Endothelial cell of umbilical vein (primary cell): ENCODE measurements at regions not wholly inside any gene's neighbourhood (a gene's known extent, or its start where the extent isn't known, plus 50 kb on each side); places are given as distances from the start of the nearest gene placed in this dataset.

ENCODE experiments used
- BruUV-seq: library from RNA; stranded (reverse); fragments of 400-500 nt; replicated peaks from 2 replicates; lab custom pipeline; 2021; lab: Mats Ljungman, UMichigan
- CTCF ChIA-PET: fragments of 300-600, 350-600 bp; sonication (Branson Sonifier 250); formaldehyde crosslinking; loops from one replicate; lab custom pipeline; 2021; ENCODE audit warnings: antibody characterized with exemption, inconsistent platforms; lab: Charles Lee
- POLR2A ChIA-PET: fragments of 300-600, 350-600 bp; sonication (Branson Sonifier 250); formaldehyde crosslinking; loops from one replicate; lab custom pipeline; 2021; ENCODE audit warnings: antibody characterized with exemption, inconsistent platforms; lab: Charles Lee
- DNase-seq: peaks from one replicate; pipeline ENCODE4 v3.0.0-alpha.2; 2011; ENCODE audit warnings: low read depth, low spot score
- FAIRE-seq: peaks from 2 replicates; lab custom pipeline; 2011; peaks lifted over from hg19 to GRCh38; lab: Jason Lieb, UNC
- H2AFZ ChIP-seq: 2 replicates; pipeline ENCODE4 v1.6.0; 2012; ENCODE audit warnings: low read depth, low read length, control low read depth, inconsistent platforms
- H3K27ac ChIP-seq: 2 replicates; pipeline ENCODE4 v1.5.1; 2011; ENCODE audit warnings: low read depth, mild to moderate bottlenecking, control low read depth, low read length, moderate library complexity; ENCODE audit not compliant: insufficient read depth
- H3K27me3 ChIP-seq, 2 experiments: 2 replicates each; pipeline versions ENCODE4 v1.6.0 to v1.6.1; 2011; ENCODE audit warnings: low read length in 2 of 2, mixed read lengths in 1 of 2; ENCODE audit not compliant: control insufficient read depth in 2 of 2, insufficient read depth in 2 of 2
- H3K36me3 ChIP-seq, 2 experiments: 2 replicates in 1 of 2; 3 replicates in 1 of 2; pipeline ENCODE4 v1.5.1; 2011; ENCODE audit warnings: low read length in 2 of 2, mild to moderate bottlenecking in 1 of 2, moderate library complexity in 1 of 2; ENCODE audit not compliant: control insufficient read depth in 2 of 2, insufficient read depth in 2 of 2; ENCODE audit errors: extremely low read depth in 1 of 2
- H3K4me1 ChIP-seq: 3 replicates; pipeline ENCODE4 v1.5.1; 2011; ENCODE audit warnings: mild to moderate bottlenecking, low read length; ENCODE audit not compliant: control insufficient read depth, insufficient read depth; ENCODE audit errors: extremely low read depth
- H3K4me2 ChIP-seq: 2 replicates; pipeline ENCODE4 v1.6.1; 2011; ENCODE audit warnings: low read length, control low read depth, mixed read lengths; ENCODE audit not compliant: insufficient read depth
- H3K4me3 ChIP-seq, 3 experiments: fragments of 200-600 bp in 1 of 3; sonication (generic), shearing (Covaris generic) in 1 of 3; replicated peaks in 1 of 3; 2 replicates each; pipeline ENCODE4 v1.5.1; 2011 to 2016; ENCODE audit warnings: control low read depth in 3 of 3, low read length in 3 of 3, mild to moderate bottlenecking in 2 of 3, inconsistent platforms in 1 of 3, low read depth in 1 of 3, moderate library complexity in 1 of 3; ENCODE audit not compliant: insufficient read depth in 1 of 3
- H3K79me2 ChIP-seq: 2 replicates; pipeline ENCODE4 v1.6.0; 2012; ENCODE audit warnings: low read length, inconsistent platforms; ENCODE audit not compliant: control insufficient read depth, insufficient read depth
- H3K9ac ChIP-seq: replicated peaks from 2 replicates; pipeline ENCODE3; 2011; ENCODE audit warnings: low read length, control low read depth; ENCODE audit not compliant: insufficient read depth; ENCODE audit errors: extremely low read depth
- H3K9me1 ChIP-seq: replicated peaks from 3 replicates; pipeline ENCODE4 v1.6.0; 2011; ENCODE audit warnings: mild to moderate bottlenecking, low read length; ENCODE audit not compliant: control insufficient read depth, insufficient read depth; ENCODE audit errors: extremely low read depth
- H3K9me3 ChIP-seq: replicated peaks from 2 replicates; pipeline ENCODE4 v1.5.1; 2012; ENCODE audit warnings: low read length, inconsistent platforms; ENCODE audit not compliant: control insufficient read depth, insufficient read depth
- H4K20me1 ChIP-seq: replicated peaks from 2 replicates; pipeline ENCODE3; 2011; ENCODE audit warnings: mild to moderate bottlenecking, low read length; ENCODE audit not compliant: control insufficient read depth, insufficient read depth; ENCODE audit errors: extremely low read depth
- CTCF ChIP-seq, 2 donors: IDR thresholded peaks; 1 replicate in 1 of 2; 2 replicates in 1 of 2; pipeline ENCODE4 v1.5.1; 2011; ENCODE audit warnings: low read length in 2 of 2, mild to moderate bottlenecking in 2 of 2, moderate library complexity in 2 of 2, control low read depth in 1 of 2, inconsistent platforms in 1 of 2, low read depth in 1 of 2; ENCODE audit not compliant: insufficient read depth in 1 of 2; ENCODE audit errors: extremely low read depth in 1 of 2
- EZH2 ChIP-seq: IDR thresholded peaks from 2 replicates; pipeline ENCODE4 v1.6.1; 2012; ENCODE audit warnings: borderline replicate concordance, low read depth, mild to moderate bottlenecking, moderate library complexity, low read length, inconsistent platforms; ENCODE audit not compliant: severe bottlenecking
- FOS ChIP-seq: IDR thresholded peaks from 2 replicates; pipeline ENCODE4 v1.6.1; 2011; ENCODE audit warnings: mild to moderate bottlenecking, low read length, moderate library complexity, borderline replicate concordance; ENCODE audit not compliant: insufficient read depth
- GATA2 ChIP-seq: IDR thresholded peaks from 2 replicates; pipeline ENCODE4 v1.7.0; 2011; ENCODE audit warnings: low read depth, mild to moderate bottlenecking, moderate library complexity, mixed read lengths, low read length; ENCODE audit not compliant: insufficient read length, insufficient read depth
- JUN ChIP-seq: IDR thresholded peaks from 2 replicates; pipeline ENCODE4 v1.6.1; 2011; ENCODE audit warnings: borderline replicate concordance, low read depth; ENCODE audit not compliant: insufficient read length, insufficient read depth
- MAX ChIP-seq: IDR thresholded peaks from 2 replicates; pipeline ENCODE4 v1.6.1; 2011; ENCODE audit not compliant: insufficient read depth, insufficient read length
- MYC ChIP-seq: IDR thresholded peaks from one replicate; pipeline ENCODE4 v1.6.1; 2011; ENCODE audit warnings: mild to moderate bottlenecking, low read depth, low read length
- POLR2A ChIP-seq: IDR thresholded peaks from 2 replicates; pipeline ENCODE4 v1.6.1; 2012; ENCODE audit warnings: low read depth, mild to moderate bottlenecking, control low read depth, low read length
- POLR2AphosphoS5 ChIP-seq: IDR thresholded peaks from 2 replicates; pipeline ENCODE4 v1.6.1; 2012; ENCODE audit warnings: low read depth, mild to moderate bottlenecking, control low read depth, low read length, moderate library complexity; ENCODE audit not compliant: insufficient read depth
- dilution Hi-C: fragments of 300-500 bp; cut with MboI; formaldehyde crosslinking; loops from one replicate; pipeline ENCODE4 v1.15.0; 2019; ENCODE audit warnings: low sequenced_read_pairs; ENCODE audit not compliant: extremely low pct_ligation_motif_present
- intact Hi-C: fragments of 100-400 bp; cut with micrococcal nuclease; formaldehyde crosslinking; loops from one replicate; pipeline ENCODE4 v1.10.0; 2022

GRCh38 chr12:97628962-97629361 is 166.4 kb downstream of the RMST start:
- Histone ChIP-seq H3K9me1 (no peaks in the 10 kb centered on the region), H3K4me2 (no peak overlapping the region), H2AFZ (no peak overlapping the region), H3K9ac (no peak overlapping the region), H3K79me2 (no peaks in the 10 kb centered on the region), H3K27ac (no peak overlapping the region), H3K4me3 (no peak overlapping the region), H3K4me1 (no peaks in the 10 kb centered on the region), H3K27me3 (no peaks in the 10 kb centered on the region), H3K36me3 (no peaks in the 10 kb centered on the region), H3K9me3 (no peaks in the 10 kb centered on the region), H4K20me1 (no peaks in the 10 kb centered on the region)
- dilution Hi-C loops, result no loop called here
- FAIRE-seq, result no peak
- CTCF ChIA-PET, result no interaction called here
- intact Hi-C loops, result no loop called here
- no TSS peak for BruUV-seq
- no peak for DNase-seq
- TF ChIP-seq CTCF (IDR thresholded peaks at IDR 0.05; ENCODE audit: extremely low read depth in 1 of 2, insufficient read depth in 1 of 2, low read depth in 1 of 2, low read length in 2 of 2) (no peak), JUN (no peak), GATA2 (no peak), POLR2AphosphoS5 (no peak), MAX (no peak), EZH2 (no peak), FOS (no peak), POLR2A (no peak), MYC (no peak)
- POLR2A ChIA-PET, result no interaction called here
